T-helper 1 cell treated with Interleukin-12 subunit alpha and Interleukin-12 subunit beta and Interleukin-4 antibody, amounts not matched to agents 30 μg/mL and 1 μg/mL, for 36 hours (primary cell): ENCODE measurements at regions not wholly inside any gene's neighbourhood (a gene's known extent, or its start where the extent isn't known, plus 50 kb on each side); places are given as distances from the start of the nearest gene placed in this dataset.

Experiments used
- H3K27ac Mint-ChIP-seq: one replicate; pipeline ENCODE4 v1.8.0; 2021; ENCODE audit warnings: mild to moderate bottlenecking, mixed read lengths
- H3K27me3 Mint-ChIP-seq: one replicate; pipeline ENCODE4 v1.8.0; 2021; ENCODE audit warnings: low read depth, mixed read lengths
- H3K36me3 Mint-ChIP-seq: one replicate; pipeline ENCODE4 v1.8.0; 2021; ENCODE audit warnings: low read depth, mixed read lengths
- H3K4me1 Mint-ChIP-seq: one replicate; pipeline ENCODE4 v1.8.0; 2021; ENCODE audit warnings: low read depth, mixed read lengths
- H3K4me3 Mint-ChIP-seq: one replicate; pipeline ENCODE4 v1.8.0; 2021; ENCODE audit warnings: mild to moderate bottlenecking, moderate library complexity, mixed read lengths
- H3K9me3 Mint-ChIP-seq: one replicate; pipeline ENCODE4 v1.8.0; 2021; ENCODE audit warnings: mixed read lengths

DNA sequence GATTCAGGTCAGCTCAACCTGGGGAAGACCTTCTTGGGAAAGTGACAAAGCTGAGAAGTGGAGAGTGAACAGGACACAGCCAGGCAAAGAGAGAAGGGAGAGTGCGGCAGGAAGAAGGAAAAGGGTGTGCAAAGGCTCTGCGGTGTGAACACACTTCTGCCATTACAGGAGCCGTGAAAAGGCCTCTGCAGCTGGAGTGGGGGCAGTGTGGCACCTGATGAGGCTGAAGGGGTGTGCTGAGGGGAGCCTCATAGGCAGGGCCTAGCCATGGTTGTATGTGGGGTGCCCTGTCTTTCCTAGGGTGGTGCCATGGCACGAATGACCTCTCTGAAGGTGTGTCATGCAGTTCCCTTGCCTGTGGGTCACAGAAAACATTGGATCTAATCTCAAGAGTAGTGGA, 347.6 kb downstream of the CYRIA start:
- Mint-ChIP-seq H3K9me3 (no peaks in the 10 kb centered on the region), H3K27ac (no peak overlapping the region), H3K4me1 (no peaks in the 10 kb centered on the region), H3K4me3 (no peak overlapping the region), H3K36me3 (no peaks in the 10 kb centered on the region), H3K27me3 (no peaks in the 10 kb centered on the region)

DNA sequence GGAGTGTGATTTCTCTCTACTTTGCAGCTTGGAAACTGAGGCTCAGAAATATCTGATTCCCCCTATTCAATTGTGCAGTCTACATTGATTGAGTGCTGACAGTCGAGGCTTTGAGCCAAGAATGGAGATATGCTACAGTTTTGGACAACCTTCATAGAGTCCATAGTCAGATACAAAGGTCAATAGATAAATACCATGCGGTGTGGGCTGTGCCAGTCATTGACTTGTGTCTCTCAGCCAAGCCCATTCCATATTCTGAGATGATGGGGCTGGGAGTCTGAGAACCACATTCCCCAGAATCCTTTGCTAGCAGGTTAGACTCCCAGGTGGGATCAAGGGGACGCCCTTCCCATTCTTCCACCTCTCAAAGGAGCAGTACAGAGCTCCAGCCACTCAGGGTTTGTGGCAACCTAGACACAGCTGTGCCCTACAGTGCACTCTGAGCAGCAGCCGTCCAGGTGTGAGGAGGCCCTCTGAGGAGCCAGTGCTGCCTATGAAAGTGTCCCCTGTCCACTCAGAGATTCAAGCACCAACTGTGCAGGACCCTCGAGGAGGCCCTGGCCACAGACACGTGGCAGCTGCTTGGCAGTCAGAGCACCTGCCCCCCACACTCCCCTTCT, 348.3 kb downstream of the CYRIA start:
- H3K9me3 Mint-ChIP-seq: no peaks in the 10 kb centered on the region
- H3K36me3 Mint-ChIP-seq: no peaks in the 10 kb centered on the region
- no peak overlapping the region for H3K4me3 Mint-ChIP-seq
- H3K27me3 Mint-ChIP-seq: no peaks in the 10 kb centered on the region
- H3K27ac Mint-ChIP-seq: no peak overlapping the region
- H3K4me1 Mint-ChIP-seq: no peaks in the 10 kb centered on the region

DNA sequence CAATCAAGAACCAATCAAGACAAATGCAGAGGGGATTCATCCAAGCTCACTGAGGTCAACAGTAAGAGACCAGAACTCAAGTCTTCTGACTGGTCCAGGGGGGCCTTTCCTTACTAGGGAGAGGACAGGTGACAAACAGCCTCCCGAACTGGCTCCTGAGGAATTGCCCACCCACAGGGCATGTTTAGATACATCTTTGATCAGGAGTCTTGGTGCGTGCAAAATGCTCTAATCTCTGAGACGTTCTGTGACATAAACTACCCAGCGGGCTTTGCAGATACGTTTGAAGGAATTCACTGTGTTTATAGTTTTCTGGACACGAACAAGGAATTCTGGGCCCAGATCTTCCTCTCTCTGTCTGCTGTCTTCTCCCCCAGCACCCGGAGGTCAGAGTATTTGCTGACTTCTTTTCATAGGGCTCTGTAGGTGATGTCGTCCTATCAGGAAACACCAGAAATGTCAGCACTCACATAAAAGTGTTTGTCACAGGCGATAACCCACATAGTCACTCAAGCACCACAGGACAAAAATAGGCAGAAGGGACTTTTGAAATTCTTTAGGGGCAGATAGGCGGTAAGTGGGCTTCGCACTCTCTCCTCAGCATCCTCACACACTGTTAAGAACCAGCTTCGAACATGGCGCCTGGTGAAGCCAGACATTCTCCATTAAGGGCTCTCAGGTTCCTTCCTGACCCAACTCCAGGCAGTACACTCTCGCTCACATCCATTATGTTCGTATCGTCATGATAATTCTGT, 349.0 kb downstream of the CYRIA start:
- Mint-ChIP-seq H3K27ac (no peak overlapping the region), H3K27me3 (no peaks in the 10 kb centered on the region), H3K4me1 (no peaks in the 10 kb centered on the region), H3K9me3 (no peaks in the 10 kb centered on the region), H3K4me3 (no peak overlapping the region), H3K36me3 (no peaks in the 10 kb centered on the region)

- H3K4me1 Mint-ChIP-seq: no peaks in the 10 kb centered on the region
- no peak overlapping the region for H3K4me3 Mint-ChIP-seq
- no peaks in the 10 kb centered on the region for H3K27me3 Mint-ChIP-seq
- H3K36me3 Mint-ChIP-seq: no peaks in the 10 kb centered on the region
- no peaks in the 10 kb centered on the region for H3K9me3 Mint-ChIP-seq
- no peak overlapping the region for H3K27ac Mint-ChIP-seq
These were observed 349.7 kb downstream of the CYRIA start for GRCh38 chr2:16315908-16316307.

DNA sequence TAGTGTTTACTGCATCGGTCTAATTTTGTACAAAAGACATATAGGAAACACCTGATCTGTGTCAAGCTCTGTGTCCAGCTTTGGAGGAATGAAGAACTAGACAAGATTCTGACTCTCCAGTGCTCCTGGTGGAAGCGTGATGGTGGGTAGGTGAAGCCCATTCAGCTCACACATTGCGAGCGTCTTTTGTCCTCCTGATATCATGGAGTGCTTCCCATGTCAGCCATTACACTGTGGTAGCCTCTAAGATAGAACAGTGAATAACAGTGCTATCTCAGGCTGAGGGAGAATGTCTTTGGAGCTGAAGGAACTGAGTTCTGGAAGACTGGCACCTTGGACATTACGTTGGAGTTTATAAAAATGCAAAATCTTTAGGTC, 350.2 kb downstream of the CYRIA start:
- Mint-ChIP-seq H3K27ac (no peak overlapping the region), H3K9me3 (no peaks in the 10 kb centered on the region), H3K4me1 (no peaks in the 10 kb centered on the region), H3K36me3 (no peaks in the 10 kb centered on the region), H3K27me3 (no peaks in the 10 kb centered on the region), H3K4me3 (no peak overlapping the region)

DNA sequence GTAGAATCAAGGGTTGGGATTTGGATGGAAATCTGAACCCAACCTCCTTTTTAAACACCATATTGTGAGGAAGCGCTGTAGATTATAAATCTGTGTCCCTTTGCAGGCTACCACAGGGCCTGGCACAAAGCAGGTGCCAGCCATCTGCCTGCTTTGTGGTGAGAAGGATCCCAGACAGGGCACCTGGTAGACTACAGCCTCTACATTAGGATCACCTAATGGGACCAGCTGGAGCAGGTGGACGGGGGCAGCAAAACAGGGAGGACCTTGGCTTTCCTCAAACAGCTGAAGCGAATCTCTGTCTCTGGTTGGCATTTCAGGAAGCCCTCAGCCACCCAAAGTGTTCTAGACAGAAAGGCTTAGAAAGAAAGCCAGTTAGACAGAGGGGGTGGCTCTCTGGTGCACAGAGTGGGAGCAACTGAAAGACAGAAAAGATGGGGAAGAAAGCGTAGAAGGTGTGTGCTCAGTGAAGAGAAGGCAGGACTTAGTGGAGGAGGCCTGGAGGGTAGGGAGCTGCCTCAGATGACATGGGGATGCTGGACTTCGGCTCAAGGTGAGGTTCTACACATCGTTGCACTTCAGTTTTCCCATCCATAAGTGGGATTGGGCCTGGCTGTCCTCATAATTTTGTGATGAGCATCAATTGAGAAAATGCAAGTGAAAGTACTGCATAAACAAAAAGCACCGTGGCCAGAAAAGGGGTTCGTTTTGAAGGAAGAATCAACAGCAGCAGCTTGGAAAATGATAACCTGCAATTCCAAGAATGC, 350.8 kb downstream of the CYRIA start:
- H3K27ac Mint-ChIP-seq: no peak overlapping the region
- no peaks in the 10 kb centered on the region for H3K4me1 Mint-ChIP-seq
- H3K9me3 Mint-ChIP-seq: no peaks in the 10 kb centered on the region
- H3K36me3 Mint-ChIP-seq: no peaks in the 10 kb centered on the region
- H3K27me3 Mint-ChIP-seq: no peaks in the 10 kb centered on the region
- no peak overlapping the region for H3K4me3 Mint-ChIP-seq

DNA sequence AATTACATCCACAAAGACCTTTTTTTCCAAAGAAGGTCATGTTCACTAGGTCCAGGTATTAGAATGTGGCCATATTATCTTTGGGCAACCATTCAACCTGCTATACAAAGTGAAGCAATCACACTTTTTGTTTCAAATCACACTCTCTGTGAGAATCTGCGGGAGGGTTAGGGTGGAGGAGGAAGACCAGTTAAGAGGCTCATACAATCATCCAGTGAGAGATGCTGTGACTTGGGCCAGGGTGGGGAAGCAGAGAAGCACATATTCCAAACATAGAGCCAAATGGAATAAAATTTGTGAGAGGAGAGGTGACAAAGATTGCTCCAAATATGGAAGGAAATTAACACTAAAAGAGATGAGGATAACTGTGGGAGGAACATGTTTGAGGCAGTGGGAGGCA, 351.6 kb downstream of the CYRIA start:
- H3K27me3 Mint-ChIP-seq: no peaks in the 10 kb centered on the region
- H3K4me1 Mint-ChIP-seq: no peaks in the 10 kb centered on the region
- H3K4me3 Mint-ChIP-seq: no peak overlapping the region
- no peaks in the 10 kb centered on the region for H3K9me3 Mint-ChIP-seq
- no peaks in the 10 kb centered on the region for H3K36me3 Mint-ChIP-seq
- no peak overlapping the region for H3K27ac Mint-ChIP-seq

GRCh38 chr2:16313235-16313975, 352.2 kb downstream of the CYRIA start:
- Mint-ChIP-seq H3K27ac (no peak overlapping the region), H3K9me3 (no peaks in the 10 kb centered on the region), H3K36me3 (no peaks in the 10 kb centered on the region), H3K4me3 (no peak overlapping the region), H3K4me1 (no peaks in the 10 kb centered on the region), H3K27me3 (no peaks in the 10 kb centered on the region)

DNA sequence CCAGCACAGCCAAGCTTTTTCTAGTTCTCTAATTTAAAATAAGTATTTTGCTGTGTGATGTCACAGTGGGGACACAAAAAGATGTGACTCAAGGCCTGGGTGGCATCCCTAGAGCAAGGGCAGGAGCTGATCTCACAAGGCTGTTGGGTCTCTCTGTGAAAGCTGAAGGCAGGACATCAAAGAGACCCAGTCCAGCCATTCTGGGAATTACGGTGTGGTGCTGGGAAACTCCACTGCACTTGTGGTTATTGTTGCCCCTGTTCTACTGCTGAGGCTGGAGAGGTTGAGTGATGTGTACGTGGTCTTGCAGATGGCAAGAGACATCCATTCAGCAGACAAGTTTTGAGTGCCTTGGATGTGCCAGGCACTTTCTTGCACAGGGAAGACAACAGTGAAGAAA, 352.9 kb downstream of the CYRIA start:
- Mint-ChIP-seq H3K9me3 (no peaks in the 10 kb centered on the region), H3K4me1 (no peaks in the 10 kb centered on the region), H3K36me3 (no peaks in the 10 kb centered on the region), H3K27me3 (no peaks in the 10 kb centered on the region), H3K27ac (no peak overlapping the region), H3K4me3 (no peak overlapping the region)

- Mint-ChIP-seq H3K27me3 (no peaks in the 10 kb centered on the region), H3K4me1 (no peaks in the 10 kb centered on the region), H3K4me3 (no peak overlapping the region), H3K36me3 (no peaks in the 10 kb centered on the region), H3K27ac (no peak overlapping the region), H3K9me3 (no peaks in the 10 kb centered on the region)
These were observed 353.9 kb downstream of the CYRIA start for GRCh38 chr2:16311521-16312440.

DNA sequence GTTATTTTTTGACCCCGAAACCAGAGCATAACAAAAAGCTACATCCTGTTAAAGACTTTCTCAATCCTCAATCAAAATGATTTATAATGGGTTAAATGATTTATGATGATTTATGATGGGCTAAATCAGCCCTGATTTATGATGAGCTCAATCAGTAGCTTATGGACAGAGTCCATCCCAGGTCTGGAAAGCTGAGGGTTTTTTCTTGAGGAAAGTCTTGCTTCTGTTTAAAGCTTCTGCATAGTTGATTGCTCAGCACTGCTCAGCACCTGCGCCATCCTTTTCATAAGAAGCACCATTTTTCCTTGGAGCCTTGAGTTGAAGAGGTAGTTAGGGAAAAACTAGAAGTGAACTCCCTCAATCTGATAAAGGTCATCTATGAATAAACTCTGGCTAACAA, 356.8 kb downstream of the CYRIA start:
- Mint-ChIP-seq H3K27me3 (peaks cover 4% of the 10 kb centered on the region), H3K4me1 (no peaks in the 10 kb centered on the region), H3K9me3 (no peaks in the 10 kb centered on the region), H3K36me3 (no peaks in the 10 kb centered on the region), H3K27ac (no peak overlapping the region), H3K4me3 (no peak overlapping the region)

DNA sequence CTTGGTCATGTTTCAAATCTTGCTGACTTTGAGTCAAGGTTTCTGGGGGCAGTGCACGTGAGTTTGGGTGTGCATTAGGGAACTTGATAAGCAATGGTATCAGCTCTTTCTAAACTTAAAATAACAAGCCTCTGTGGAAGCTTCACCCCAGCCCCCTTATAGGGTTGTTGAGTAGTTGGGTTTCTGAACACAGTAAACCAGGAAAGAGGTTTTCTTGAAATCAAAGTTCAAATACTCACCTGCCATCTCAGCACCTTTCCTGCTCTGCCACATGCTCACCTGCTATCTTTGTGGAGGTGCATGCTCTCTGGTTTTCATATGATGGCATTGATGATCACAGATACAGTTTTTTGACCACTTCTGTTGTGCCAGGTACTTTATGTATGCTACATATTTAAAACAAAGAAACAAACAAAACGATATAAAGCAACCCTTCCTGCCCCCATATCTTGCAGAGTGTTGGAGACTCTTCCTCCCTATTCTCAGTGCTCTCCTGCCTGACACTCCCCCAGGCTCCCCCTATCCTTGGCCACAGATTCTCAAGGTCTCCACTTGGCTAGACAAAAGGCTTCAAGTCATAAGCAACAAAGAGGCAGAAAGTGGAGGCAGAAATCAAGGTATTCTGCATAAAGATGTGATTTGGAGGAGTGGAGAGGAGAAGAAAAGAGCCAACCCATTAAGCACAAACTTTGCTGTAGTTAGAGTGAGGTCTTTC, 360.6 kb downstream of the CYRIA start:
- H3K4me3 Mint-ChIP-seq: no peak overlapping the region
- H3K9me3 Mint-ChIP-seq: no peaks in the 10 kb centered on the region
- no peaks in the 10 kb centered on the region for H3K36me3 Mint-ChIP-seq
- H3K27ac Mint-ChIP-seq: no peak overlapping the region
- peaks cover 9% of the 10 kb centered on the region for H3K4me1 Mint-ChIP-seq
- H3K27me3 Mint-ChIP-seq: peaks cover 8% of the 10 kb centered on the region

DNA sequence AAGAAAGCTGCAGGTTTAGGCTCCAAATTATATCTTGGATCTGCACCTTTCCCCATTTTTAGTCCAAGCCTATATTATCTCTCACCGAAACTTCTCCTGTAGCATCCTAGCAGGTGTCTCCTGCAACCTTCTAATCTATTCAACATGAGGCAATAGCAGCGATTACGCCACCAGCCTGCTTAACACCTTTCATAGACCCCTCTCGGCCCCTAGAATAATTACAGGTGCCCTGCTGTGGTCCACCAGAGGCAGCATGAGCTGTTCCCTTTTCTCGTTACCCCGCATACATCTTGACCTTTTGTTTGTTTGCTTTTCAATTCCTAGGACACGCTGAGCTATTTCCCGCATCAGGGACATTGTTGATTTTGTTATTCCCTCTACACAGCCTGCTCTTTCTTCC, 361.9 kb downstream of the CYRIA start:
- Mint-ChIP-seq H3K9me3 (no peaks in the 10 kb centered on the region), H3K36me3 (no peaks in the 10 kb centered on the region), H3K4me3 (no peak overlapping the region), H3K27me3 (peaks cover 8% of the 10 kb centered on the region), H3K4me1 (peaks cover 9% of the 10 kb centered on the region), H3K27ac (no peak overlapping the region)
